Sigmoid colon (tissue), 6 donors: ENCODE measurements at regions not wholly inside any gene's neighbourhood (a gene's known extent, or its start where the extent isn't known, plus 50 kb on each side); places are given as distances from the start of the nearest gene placed in this dataset.

Experiments used
- DNase-seq: peaks from one replicate; pipeline ENCODE4 v3.0.0-alpha.2; 2019
- H3K27ac ChIP-seq, 4 donors: fragments of 200-600 bp; sonication (generic); one replicate each; pipeline ENCODE4 v1.5.1; 2016 to 2019; ENCODE audit warnings: mild to moderate bottlenecking in 1 of 4
- H3K27me3 ChIP-seq, 3 donors: fragments of 200-600 bp; sonication (generic); one replicate each; pipeline ENCODE4 v1.5.1; 2019; ENCODE audit warnings: mild to moderate bottlenecking in 1 of 3
- H3K36me3 ChIP-seq, 4 donors: fragments of 200-600 bp; sonication (generic); one replicate each; pipeline ENCODE4 v1.5.1; 2016 to 2019
- H3K4me1 ChIP-seq, 4 donors: fragments of 200-600 bp; sonication (generic); one replicate each; pipeline ENCODE4 v1.5.1; 2017 to 2019
- H3K4me3 ChIP-seq, 4 donors: fragments of 200-600 bp; sonication (generic); one replicate each; pipeline ENCODE4 v1.5.1; 2017 to 2019; ENCODE audit warnings: mild to moderate bottlenecking in 2 of 4, moderate library complexity in 1 of 4
- H3K9me3 ChIP-seq, 4 donors: fragments of 200-600 bp in 3 of 4; sonication (generic) in 3 of 4; one replicate each; pipeline versions ENCODE4 v1.5.1 to v1.6.1; 2013 to 2019
- EP300 ChIP-seq, 4 donors: sonication (generic); formaldehyde crosslinking; IDR thresholded peaks; one replicate each; pipeline ENCODE4 v1.6.1; 2017; ENCODE audit warnings: antibody characterized with exemption in 4 of 4
- POLR2A ChIP-seq, 2 donors: fragments of 450-650 bp; IDR thresholded peaks; one replicate each; pipeline ENCODE4 v1.6.1; 2016; ENCODE audit warnings: antibody characterized with exemption in 2 of 2, mild to moderate bottlenecking in 2 of 2, moderate library complexity in 2 of 2
- POLR2AphosphoS5 ChIP-seq, 4 donors: sonication (generic); formaldehyde crosslinking; IDR thresholded peaks; one replicate each; pipeline ENCODE4 v1.6.1; 2017; ENCODE audit warnings: antibody characterized with exemption in 4 of 4
- whole genome bisulfite sequencing, 2 donors: extraction: QIAGEN DNeasy Blood & Tissue Kit; methylation state at CpG; one replicate each; pipeline ENCODE4 v1.1.7; 2013; 5-methylcytosine and 5-hydroxymethylcytosine counted together
- intact Hi-C: fragments of 100-400 bp; cut with DNase I; formaldehyde crosslinking; loops from one replicate; pipeline ENCODE4 v1.15.1; 2023
- TF ChIP-seq, protein P1 (sequence below), 4 experiments: fragments of 450-650 bp in 3 of 4; fragments of 200-600 bp in 1 of 4; IDR thresholded peaks; one replicate each; pipeline ENCODE4 v1.5.1; 2016 to 2019; ENCODE audit warnings: antibody characterized with exemption in 4 of 4, mild to moderate bottlenecking in 3 of 4, moderate library complexity in 2 of 4
- donor health status: healthy with polysubstance abuse.
- donor health status: healthy.

DNA sequence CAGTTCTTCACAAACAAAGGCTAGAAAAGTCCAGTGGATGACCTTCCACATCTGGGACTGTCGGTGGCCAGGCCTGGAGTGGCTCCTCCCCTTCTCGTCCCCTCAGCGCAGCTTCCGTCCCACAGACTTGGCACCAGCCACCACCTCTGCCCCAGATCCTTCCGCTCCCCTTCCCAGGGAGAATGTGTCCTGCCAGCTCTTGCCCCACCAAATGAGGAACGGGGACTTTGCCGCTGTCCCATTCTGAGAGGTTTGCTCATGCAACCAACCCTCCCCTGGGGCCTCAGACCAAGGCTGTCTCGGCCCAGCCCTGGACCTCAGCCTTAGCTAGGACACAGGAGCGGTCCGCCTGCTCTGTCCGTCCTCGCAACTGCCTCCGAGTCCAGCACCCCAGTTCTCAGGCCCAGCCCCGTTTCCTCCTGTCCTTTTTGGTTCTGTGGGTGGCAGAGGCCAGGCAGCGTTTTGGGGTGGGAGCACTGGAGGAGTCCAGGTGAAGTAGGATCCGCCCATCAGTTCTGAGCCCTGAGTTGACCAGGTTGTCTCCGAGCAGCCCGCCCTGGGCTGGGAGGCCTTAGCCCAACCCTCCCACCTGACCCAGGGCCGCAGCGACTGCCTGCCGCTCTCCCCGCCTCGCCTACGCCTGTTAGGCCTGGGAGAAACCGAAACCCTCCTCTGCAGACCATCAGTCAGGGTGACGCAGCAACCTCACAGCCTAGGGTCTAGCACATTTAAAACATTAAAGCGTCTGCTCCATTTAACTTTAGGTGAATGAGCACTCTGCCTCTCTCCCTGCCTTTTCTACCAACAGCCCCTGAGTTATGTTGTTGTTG is 284.3 kb downstream of the FOXO1 start:
- Histone ChIP-seq H3K9me3 (no peaks in the 10 kb centered on the region), H3K4me1 (peaks cover 0 to 8% (median 3%) of the 10 kb centered on the region in 4 donors), H3K4me3 (no peak overlapping the region), H3K27me3 (no peaks in the 10 kb centered on the region), H3K36me3 (no peaks in the 10 kb centered on the region), H3K27ac (no peak overlapping the region)
- peak; percentile 72 for DNase-seq
- TF ChIP-seq POLR2AphosphoS5 (IDR thresholded peaks at IDR 0.05): no peak
- TF ChIP-seq POLR2A (IDR thresholded peaks at IDR 0.05): no peak
- TF ChIP-seq, protein P1, sequence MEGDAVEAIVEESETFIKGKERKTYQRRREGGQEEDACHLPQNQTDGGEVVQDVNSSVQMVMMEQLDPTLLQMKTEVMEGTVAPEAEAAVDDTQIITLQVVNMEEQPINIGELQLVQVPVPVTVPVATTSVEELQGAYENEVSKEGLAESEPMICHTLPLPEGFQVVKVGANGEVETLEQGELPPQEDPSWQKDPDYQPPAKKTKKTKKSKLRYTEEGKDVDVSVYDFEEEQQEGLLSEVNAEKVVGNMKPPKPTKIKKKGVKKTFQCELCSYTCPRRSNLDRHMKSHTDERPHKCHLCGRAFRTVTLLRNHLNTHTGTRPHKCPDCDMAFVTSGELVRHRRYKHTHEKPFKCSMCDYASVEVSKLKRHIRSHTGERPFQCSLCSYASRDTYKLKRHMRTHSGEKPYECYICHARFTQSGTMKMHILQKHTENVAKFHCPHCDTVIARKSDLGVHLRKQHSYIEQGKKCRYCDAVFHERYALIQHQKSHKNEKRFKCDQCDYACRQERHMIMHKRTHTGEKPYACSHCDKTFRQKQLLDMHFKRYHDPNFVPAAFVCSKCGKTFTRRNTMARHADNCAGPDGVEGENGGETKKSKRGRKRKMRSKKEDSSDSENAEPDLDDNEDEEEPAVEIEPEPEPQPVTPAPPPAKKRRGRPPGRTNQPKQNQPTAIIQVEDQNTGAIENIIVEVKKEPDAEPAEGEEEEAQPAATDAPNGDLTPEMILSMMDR (IDR thresholded peaks at IDR 0.05): no peak
- TF ChIP-seq EP300 (IDR thresholded peaks at IDR 0.05): no peak
- WGBS, 2 donors: 94 to 96% methylated on average over 27 of the region's 27 CpGs
- intact Hi-C loops: no loop called here

DNA sequence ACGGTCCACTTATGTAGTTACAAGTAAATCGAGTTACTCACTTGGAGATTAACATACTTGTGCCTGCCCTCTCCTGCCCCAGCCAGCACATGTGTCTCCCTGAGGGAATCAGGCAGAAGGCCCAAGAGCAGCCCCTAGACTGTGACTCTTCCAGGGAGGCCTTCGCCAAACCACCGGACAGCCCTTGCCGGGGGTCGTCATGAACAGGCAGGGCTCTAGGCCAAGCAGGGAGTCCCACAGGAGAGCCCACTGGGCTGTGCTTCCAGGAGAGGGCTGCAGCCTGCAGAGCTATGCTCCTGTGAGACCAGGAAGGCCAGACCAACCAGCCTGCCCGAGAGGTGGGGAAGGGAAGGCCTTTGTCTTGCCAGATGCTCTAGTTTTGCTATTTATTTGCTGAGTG is 283.3 kb downstream of the FOXO1 start:
- intact Hi-C loops: no loop called here
- no peak for TF ChIP-seq POLR2AphosphoS5 (IDR thresholded peaks at IDR 0.05)
- TF ChIP-seq POLR2A (IDR thresholded peaks at IDR 0.05): no peak
- TF ChIP-seq, protein P1 (IDR thresholded peaks at IDR 0.05): no peak
- no peak for TF ChIP-seq EP300 (IDR thresholded peaks at IDR 0.05)
- Histone ChIP-seq H3K27me3 (no peaks in the 10 kb centered on the region), H3K9me3 (no peaks in the 10 kb centered on the region), H3K4me3 (no peak overlapping the region), H3K27ac (no peak overlapping the region), H3K36me3 (no peaks in the 10 kb centered on the region), H3K4me1 (peaks cover 0 to under 1% (median 0%) of the 10 kb centered on the region in 4 donors)
- no peak for DNase-seq
- 84% methylated on average over 7 of the region's 7 CpGs for WGBS, 2 donors

- H3K27ac ChIP-seq: no peak overlapping the region
- no peaks in the 10 kb centered on the region for H3K9me3 ChIP-seq
- no peaks in the 10 kb centered on the region for H3K27me3 ChIP-seq
- H3K4me3 ChIP-seq: no peak overlapping the region
- intact Hi-C loops: no loop called here
- TF ChIP-seq POLR2AphosphoS5 (IDR thresholded peaks at IDR 0.05) (no peak), EP300 (IDR thresholded peaks at IDR 0.05) (no peak), POLR2A (IDR thresholded peaks at IDR 0.05) (no peak)
- TF ChIP-seq, protein P1 (IDR thresholded peaks at IDR 0.05): no peak
- no peak for DNase-seq
- no peaks in the 10 kb centered on the region for H3K4me1 ChIP-seq
- WGBS, 2 donors: 85 to 86% methylated on average over 4 of the region's 4 CpGs
- no peaks in the 10 kb centered on the region for H3K36me3 ChIP-seq
Measured at GRCh38 chr13:40383885-40384284, 282.6 kb downstream of the FOXO1 start.

DNA sequence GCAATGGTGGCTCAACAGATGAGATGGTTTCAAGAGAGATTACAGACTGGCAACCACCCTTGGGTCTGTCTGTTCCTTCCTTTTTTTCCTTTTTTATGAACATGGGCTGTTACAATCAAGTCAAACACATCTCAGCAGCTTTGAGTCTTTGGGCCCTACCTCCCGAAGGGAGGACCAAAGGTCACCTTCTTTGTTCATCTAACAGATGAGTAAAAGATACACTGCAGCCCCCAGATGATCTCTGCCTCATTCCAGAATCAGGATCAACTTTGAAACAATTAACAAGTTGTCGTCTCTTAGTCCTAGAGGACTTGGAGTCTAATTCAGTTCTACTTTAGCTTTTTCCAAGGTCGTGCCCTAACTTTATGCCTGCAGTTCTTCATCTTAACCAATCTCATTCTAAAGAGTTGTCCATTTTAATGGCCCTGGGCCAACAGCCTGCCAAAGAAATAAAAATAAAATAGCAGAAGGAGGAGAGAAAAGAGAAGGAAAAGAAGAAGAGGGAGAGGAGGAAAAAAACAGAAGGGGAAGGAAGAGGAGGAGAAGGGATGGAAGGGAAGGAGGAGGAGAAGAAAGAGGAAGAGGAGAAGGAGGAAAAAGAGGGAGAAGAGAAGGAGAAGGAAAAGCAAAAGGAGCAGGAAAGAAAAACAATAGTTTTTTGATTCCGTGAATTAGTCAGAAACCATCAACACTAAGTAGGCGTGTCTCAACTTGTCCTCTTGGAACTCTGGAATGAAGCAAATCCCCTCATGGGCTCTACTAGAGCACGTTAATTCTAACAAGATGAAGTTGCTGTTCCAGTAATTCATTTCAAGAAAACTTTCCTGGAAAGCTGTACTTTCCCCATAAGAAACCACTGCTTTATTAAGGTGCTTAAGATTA is 281.2 kb downstream of the FOXO1 start:
- no peak for DNase-seq
- H3K36me3 ChIP-seq: no peaks in the 10 kb centered on the region
- H3K9me3 ChIP-seq: no peaks in the 10 kb centered on the region
- 78 to 87% methylated on average over 6 of the region's 6 CpGs for WGBS, 2 donors
- no peak overlapping the region for H3K4me3 ChIP-seq
- H3K27ac ChIP-seq: no peak overlapping the region
- intact Hi-C loops: no loop called here
- no peaks in the 10 kb centered on the region for H3K27me3 ChIP-seq
- TF ChIP-seq, protein P1 (IDR thresholded peaks at IDR 0.05): no peak
- TF ChIP-seq EP300 (IDR thresholded peaks at IDR 0.05): no peak
- no peak for TF ChIP-seq POLR2A (IDR thresholded peaks at IDR 0.05)
- no peak for TF ChIP-seq POLR2AphosphoS5 (IDR thresholded peaks at IDR 0.05)
- H3K4me1 ChIP-seq: no peaks in the 10 kb centered on the region
